Loucy (cell line): ENCODE measurements at regions not wholly inside any gene's neighbourhood (a gene's known extent, or its start where the extent isn't known, plus 50 kb on each side); places are given as distances from the start of the nearest gene placed in this dataset.

Experiments
- CTCF ChIP-seq: fragments of 200-600 bp; sonication (generic); conservative IDR thresholded peaks from 2 replicates; pipeline ENCODE4 v1.5.1; 2014; ENCODE audit warnings: mild to moderate bottlenecking, antibody characterized with exemption, low read length
- EZH2phosphoT487 ChIP-seq: fragments of 200-600 bp; IDR thresholded peaks from 2 replicates; pipeline ENCODE4 v1.6.1; 2018; ENCODE audit warnings: antibody characterized with exemption, mild to moderate bottlenecking, moderate library complexity, borderline replicate concordance

- TF ChIP-seq CTCF (no peak), EZH2phosphoT487 (no peak)
Observed at GRCh38 chr1:90162216-90162615, 167.3 kb downstream of the ZNF326 start.
